Activated CD8-positive, alpha-beta T cell treated with anti-CD3 and anti-CD28 coated beads for 36 hours (primary cell): ENCODE measurements at regions not wholly inside any gene's neighbourhood (a gene's known extent, or its start where the extent isn't known, plus 50 kb on each side); places are given as distances from the start of the nearest gene placed in this dataset.

Experiments
- ATAC-seq: fragments of 200-7000 bp; cut with Tn5 transposase; one replicate; pipeline ENCODE4 v1.10.0; 2021; ENCODE audit warnings: mild to moderate bottlenecking, moderate library complexity
- CTCF ChIA-PET: fragments of 350-600 bp; sonication (Branson Sonifier 250); formaldehyde crosslinking; loops from one replicate; lab custom pipeline; 2021; ENCODE audit warnings: antibody characterized with exemption; lab: Charles Lee
- POLR2A ChIA-PET: fragments of 350-600 bp; sonication (Branson Sonifier 250); formaldehyde crosslinking; loops from one replicate; lab custom pipeline; 2021; ENCODE audit warnings: antibody characterized with exemption; lab: Charles Lee
- DNase-seq: peaks from one replicate; pipeline ENCODE4 v3.0.0-alpha.2; 2020
- H3K27ac Mint-ChIP-seq: one replicate; pipeline ENCODE4 v1.8.0; 2021; ENCODE audit warnings: mild to moderate bottlenecking, mixed read lengths
- H3K27me3 Mint-ChIP-seq: one replicate; pipeline ENCODE4 v1.8.0; 2021; ENCODE audit warnings: mixed read lengths
- H3K36me3 Mint-ChIP-seq: one replicate; pipeline ENCODE4 v1.8.0; 2021; ENCODE audit warnings: low read depth, mixed read lengths
- H3K4me1 Mint-ChIP-seq: one replicate; pipeline ENCODE4 v1.8.0; 2021; ENCODE audit warnings: low read depth, mixed read lengths
- H3K4me3 Mint-ChIP-seq: one replicate; pipeline ENCODE4 v1.8.0; 2021; ENCODE audit warnings: mild to moderate bottlenecking, moderate library complexity, mixed read lengths
- H3K9me3 Mint-ChIP-seq: one replicate; pipeline ENCODE4 v1.8.0; 2021; ENCODE audit warnings: mixed read lengths
- CTCF ChIP-seq: fragments of 200-600 bp; IDR thresholded peaks from one replicate; pipeline ENCODE4 v1.8.0; 2022; ENCODE audit warnings: antibody characterized with exemption, mild to moderate bottlenecking
- intact Hi-C: fragments of 100-400 bp; cut with micrococcal nuclease; formaldehyde crosslinking; loops from one replicate; pipeline ENCODE4 v1.10.0; 2022

GRCh38 chr5:63245271-63245670, 666.7 kb downstream of the LRRC70 start:
- Mint-ChIP-seq H3K9me3 (no peaks in the 10 kb centered on the region), H3K27me3 (no peaks in the 10 kb centered on the region), H3K36me3 (no peaks in the 10 kb centered on the region), H3K27ac (no peak overlapping the region), H3K4me3 (no peak overlapping the region), H3K4me1 (no peaks in the 10 kb centered on the region)
- no peak for DNase-seq
- POLR2A ChIA-PET: no interaction called here
- CTCF ChIA-PET: no interaction called here
- intact Hi-C loops: no loop called here
- TF ChIP-seq CTCF: no peak
- no peak for ATAC-seq

- intact Hi-C loops: no loop called here
- no peaks in the 10 kb centered on the region for H3K36me3 Mint-ChIP-seq
- ChIA-PET POLR2A (no interaction called here), CTCF (no interaction called here)
- H3K27me3 Mint-ChIP-seq: no peaks in the 10 kb centered on the region
- DNase-seq: no peak
- no peak overlapping the region for H3K27ac Mint-ChIP-seq
- H3K9me3 Mint-ChIP-seq: no peaks in the 10 kb centered on the region
- H3K4me1 Mint-ChIP-seq: no peaks in the 10 kb centered on the region
- TF ChIP-seq CTCF: no peak
- H3K4me3 Mint-ChIP-seq: no peak overlapping the region
- ATAC-seq: no peak
Observed at GRCh38 chr5:63240063-63240755, 661.6 kb downstream of the LRRC70 start.

GRCh38 chr5:63233911-63234310, 655.3 kb downstream of the LRRC70 start:
- intact Hi-C loops: no loop called here
- CTCF ChIA-PET: interaction anchor here (1.0 kb wide), 1 partner anchor 12 kb away, joined by 3 read pairs; no protein-coding TSS in a partner anchor
- Mint-ChIP-seq H3K27me3 (no peaks in the 10 kb centered on the region), H3K36me3 (no peaks in the 10 kb centered on the region), H3K4me3 (no peak overlapping the region), H3K27ac (no peak overlapping the region), H3K4me1 (no peaks in the 10 kb centered on the region), H3K9me3 (peaks cover 1% of the 10 kb centered on the region)
- TF ChIP-seq CTCF: no peak
- ATAC-seq (no peak), DNase-seq (no peak)
- POLR2A ChIA-PET: no interaction called here

GRCh38 chr5:63233361-63233760, 654.7 kb downstream of the LRRC70 start:
- Mint-ChIP-seq H3K27me3 (no peaks in the 10 kb centered on the region), H3K4me3 (no peak overlapping the region), H3K36me3 (no peaks in the 10 kb centered on the region), H3K9me3 (peaks cover 1% of the 10 kb centered on the region), H3K4me1 (no peaks in the 10 kb centered on the region), H3K27ac (no peak overlapping the region)
- intact Hi-C loops: no loop called here
- TF ChIP-seq CTCF: no peak
- no peak for DNase-seq
- POLR2A ChIA-PET: no interaction called here
- CTCF ChIA-PET: interaction anchor here (1.0 kb wide), 1 partner anchor 13 kb away, joined by 3 read pairs; no protein-coding TSS in a partner anchor
- ATAC-seq: no peak

GRCh38 chr5:63230754-63231153, 652.1 kb downstream of the LRRC70 start:
- Mint-ChIP-seq H3K4me1 (no peaks in the 10 kb centered on the region), H3K36me3 (no peaks in the 10 kb centered on the region), H3K27ac (no peak overlapping the region), H3K4me3 (no peak overlapping the region), H3K27me3 (no peaks in the 10 kb centered on the region), H3K9me3 (peaks cover 1% of the 10 kb centered on the region)
- intact Hi-C loops: no loop called here
- CTCF ChIA-PET: no interaction called here
- POLR2A ChIA-PET: no interaction called here
- DNase-seq: no peak
- no peak for TF ChIP-seq CTCF
- no peak for ATAC-seq
